Fibroblast of lung (primary cell): ENCODE measurements at regions not wholly inside any gene's neighbourhood (a gene's known extent, or its start where the extent isn't known, plus 50 kb on each side); places are given as distances from the start of the nearest gene placed in this dataset.

Experiments used
- DNase-seq, 2 donors: peaks; one replicate each; pipeline versions ENCODE4 v3.0.0 to v3.0.0-alpha.2; 2010; ENCODE audit warnings: low read depth in 2 of 2
- H2AFZ ChIP-seq: 2 replicates; pipeline ENCODE4 v1.5.1; 2012; ENCODE audit warnings: low read length, control low read depth, inconsistent platforms
- H3K27ac ChIP-seq: 2 replicates; pipeline ENCODE4 v1.5.1; 2011; ENCODE audit warnings: low read length, control low read depth; ENCODE audit not compliant: insufficient read depth
- H3K27me3 ChIP-seq: 2 replicates; pipeline ENCODE4 v1.5.1; 2011; ENCODE audit warnings: mild to moderate bottlenecking, low read length; ENCODE audit not compliant: control insufficient read depth, insufficient read depth
- H3K36me3 ChIP-seq: 2 replicates; pipeline ENCODE4 v1.5.1; 2011; ENCODE audit warnings: low read length; ENCODE audit not compliant: control insufficient read depth, insufficient read depth
- H3K4me1 ChIP-seq: 2 replicates; pipeline ENCODE4 v1.5.1; 2011; ENCODE audit warnings: low read length; ENCODE audit not compliant: control insufficient read depth, insufficient read depth; ENCODE audit errors: extremely low read depth
- H3K4me2 ChIP-seq: 2 replicates; pipeline ENCODE4 v1.5.1; 2011; ENCODE audit warnings: low read length, control low read depth; ENCODE audit not compliant: insufficient read depth; ENCODE audit errors: extremely low read depth
- H3K4me3 ChIP-seq, 4 experiments: fragments of 200-600 bp in 1 of 4; sonication (generic) in 1 of 4; replicated peaks in 1 of 4; 2 replicates each; pipeline ENCODE4 v1.5.1; 2011 to 2016; ENCODE audit warnings: low read length in 4 of 4, low read depth in 3 of 4, mild to moderate bottlenecking in 3 of 4, control low read depth in 2 of 4, inconsistent platforms in 1 of 4, mixed read lengths in 1 of 4; ENCODE audit not compliant: insufficient read depth in 1 of 4; ENCODE audit errors: control extremely low read depth in 1 of 4
- H3K79me2 ChIP-seq: 2 replicates; pipeline ENCODE4 v1.5.1; 2012; ENCODE audit warnings: mild to moderate bottlenecking, low read length, inconsistent platforms; ENCODE audit not compliant: control insufficient read depth, insufficient read depth
- H3K9ac ChIP-seq: 2 replicates; pipeline ENCODE4 v1.5.1; 2011; ENCODE audit warnings: mild to moderate bottlenecking, low read length, control low read depth; ENCODE audit not compliant: insufficient read depth
- H3K9me3 ChIP-seq: 2 replicates; pipeline ENCODE4 v1.5.1; 2012; ENCODE audit warnings: low read depth, low read length; ENCODE audit not compliant: control insufficient read depth, insufficient read depth
- H4K20me1 ChIP-seq: 2 replicates; pipeline ENCODE4 v1.5.1; 2011; ENCODE audit warnings: low read length; ENCODE audit not compliant: control insufficient read depth, insufficient read depth; ENCODE audit errors: extremely low read depth
- EZH2 ChIP-seq: IDR thresholded peaks from 2 replicates; pipeline ENCODE4 v1.5.1; 2012; ENCODE audit warnings: low read length, control low read depth, mild to moderate bottlenecking; ENCODE audit errors: missing control alignments
- TF ChIP-seq, protein P1 (sequence below), 2 donors: IDR thresholded peaks in 1 of 2; conservative IDR thresholded peaks in 1 of 2; 1 replicate in 1 of 2; 2 replicates in 1 of 2; pipeline ENCODE4 v1.5.1; 2011 to 2012; ENCODE audit warnings: low read length in 2 of 2, control low read depth in 1 of 2, inconsistent platforms in 1 of 2, low read depth in 1 of 2, mild to moderate bottlenecking in 1 of 2

DNA sequence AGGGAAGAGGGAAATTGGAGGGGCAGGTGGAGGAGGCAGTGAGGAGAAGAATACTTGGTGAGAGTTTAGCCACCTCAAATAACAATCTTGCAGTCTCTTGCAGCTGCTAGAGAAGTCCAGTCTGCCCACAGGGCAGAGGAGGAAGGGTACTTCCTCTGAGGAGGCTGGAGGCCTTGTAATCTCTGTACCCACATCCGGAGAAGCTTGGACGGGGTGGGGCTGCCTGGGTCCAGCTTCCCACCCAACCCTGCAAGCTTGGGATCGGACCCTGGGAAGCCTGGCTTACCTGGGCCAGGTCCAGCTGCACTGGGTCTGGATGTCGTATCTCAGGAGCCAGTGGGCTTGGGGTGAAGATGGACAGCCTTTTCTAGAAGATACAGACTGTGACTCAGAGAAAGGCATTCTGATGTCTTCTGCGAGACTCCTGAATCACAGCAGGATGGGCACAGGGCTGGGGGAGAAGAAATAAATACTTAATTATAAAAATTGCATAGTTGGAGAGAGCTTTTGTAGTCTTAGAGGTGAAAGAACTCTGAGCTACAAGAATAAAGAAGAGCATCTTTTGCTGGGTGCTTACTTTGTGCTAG lies 111.8 kb upstream of the JUN start:
- Histone ChIP-seq H4K20me1 (no peaks in the 10 kb centered on the region), H2AFZ (no peak overlapping the region), H3K4me2 (no peak overlapping the region), H3K27me3 (no peaks in the 10 kb centered on the region), H3K36me3 (no peaks in the 10 kb centered on the region), H3K27ac (no peak overlapping the region), H3K4me3 (no peak overlapping the region), H3K4me1 (peaks cover 2% of the 10 kb centered on the region), H3K79me2 (no peaks in the 10 kb centered on the region), H3K9ac (no peak overlapping the region), H3K9me3 (no peaks in the 10 kb centered on the region)
- DNase-seq = no peak
- no peak for TF ChIP-seq EZH2
- TF ChIP-seq, protein P1, sequence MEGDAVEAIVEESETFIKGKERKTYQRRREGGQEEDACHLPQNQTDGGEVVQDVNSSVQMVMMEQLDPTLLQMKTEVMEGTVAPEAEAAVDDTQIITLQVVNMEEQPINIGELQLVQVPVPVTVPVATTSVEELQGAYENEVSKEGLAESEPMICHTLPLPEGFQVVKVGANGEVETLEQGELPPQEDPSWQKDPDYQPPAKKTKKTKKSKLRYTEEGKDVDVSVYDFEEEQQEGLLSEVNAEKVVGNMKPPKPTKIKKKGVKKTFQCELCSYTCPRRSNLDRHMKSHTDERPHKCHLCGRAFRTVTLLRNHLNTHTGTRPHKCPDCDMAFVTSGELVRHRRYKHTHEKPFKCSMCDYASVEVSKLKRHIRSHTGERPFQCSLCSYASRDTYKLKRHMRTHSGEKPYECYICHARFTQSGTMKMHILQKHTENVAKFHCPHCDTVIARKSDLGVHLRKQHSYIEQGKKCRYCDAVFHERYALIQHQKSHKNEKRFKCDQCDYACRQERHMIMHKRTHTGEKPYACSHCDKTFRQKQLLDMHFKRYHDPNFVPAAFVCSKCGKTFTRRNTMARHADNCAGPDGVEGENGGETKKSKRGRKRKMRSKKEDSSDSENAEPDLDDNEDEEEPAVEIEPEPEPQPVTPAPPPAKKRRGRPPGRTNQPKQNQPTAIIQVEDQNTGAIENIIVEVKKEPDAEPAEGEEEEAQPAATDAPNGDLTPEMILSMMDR (conservative IDR thresholded peaks at IDR 0.05 in 1 of 2, IDR thresholded peaks at IDR 0.05 in 1 of 2; ENCODE audit: low read depth in 1 of 2, low read length in 2 of 2) = no peak

DNA sequence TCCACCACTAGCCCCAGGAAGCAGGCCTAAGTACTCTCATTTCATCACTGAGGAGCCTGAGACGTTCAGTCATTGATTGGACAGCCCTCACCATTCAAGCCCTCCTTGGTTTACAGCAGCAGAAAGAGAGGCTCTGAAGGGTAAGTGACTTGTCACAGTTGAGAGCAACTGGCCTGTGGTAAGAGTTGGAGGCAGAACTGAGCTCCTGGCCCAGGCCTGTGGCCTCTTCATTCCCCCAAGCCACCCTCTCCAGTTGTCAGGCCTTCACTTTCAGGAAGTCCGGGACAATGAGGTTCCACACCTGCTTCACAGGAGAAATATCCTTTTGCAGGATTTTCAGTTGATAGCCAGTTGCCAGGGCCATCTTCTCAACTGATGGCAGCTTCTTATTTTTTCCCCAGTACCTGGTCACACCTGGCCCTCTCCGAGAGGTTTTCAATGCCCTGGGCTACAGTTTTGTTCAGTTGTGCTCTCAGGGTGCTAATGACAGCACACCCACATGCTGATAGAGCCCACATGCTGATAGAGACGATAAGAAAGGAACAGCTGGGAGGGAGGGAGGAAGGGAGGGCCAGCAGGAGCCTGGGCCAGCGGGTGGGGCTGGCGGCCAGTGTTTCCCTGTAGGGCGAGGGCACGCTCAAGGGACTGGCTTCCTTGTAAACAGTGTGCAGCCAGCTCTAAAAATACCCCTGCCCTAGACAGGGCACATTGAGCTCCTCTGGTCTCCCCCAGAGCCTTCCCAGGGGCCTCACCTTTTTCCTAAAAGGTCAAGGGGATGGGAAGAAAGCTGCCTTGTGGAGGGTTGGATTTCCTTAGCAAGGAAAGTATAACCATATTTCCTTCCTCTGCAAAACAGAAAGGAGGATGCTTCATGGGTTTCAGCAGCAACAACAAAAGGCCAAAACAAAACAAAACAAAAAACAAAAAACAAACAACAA lies 112.7 kb upstream of the JUN start:
- no peak for TF ChIP-seq EZH2
- Histone ChIP-seq H3K27ac (no peak overlapping the region), H3K4me2 (no peak overlapping the region), H4K20me1 (no peaks in the 10 kb centered on the region), H3K4me3 (no peak overlapping the region), H3K9me3 (no peaks in the 10 kb centered on the region), H3K4me1 (peaks cover 2% of the 10 kb centered on the region), H3K9ac (no peak overlapping the region), H3K27me3 (no peaks in the 10 kb centered on the region), H2AFZ (peak overlapping the region; percentile 4), H3K79me2 (no peaks in the 10 kb centered on the region), H3K36me3 (no peaks in the 10 kb centered on the region)
- no peak for DNase-seq

DNA sequence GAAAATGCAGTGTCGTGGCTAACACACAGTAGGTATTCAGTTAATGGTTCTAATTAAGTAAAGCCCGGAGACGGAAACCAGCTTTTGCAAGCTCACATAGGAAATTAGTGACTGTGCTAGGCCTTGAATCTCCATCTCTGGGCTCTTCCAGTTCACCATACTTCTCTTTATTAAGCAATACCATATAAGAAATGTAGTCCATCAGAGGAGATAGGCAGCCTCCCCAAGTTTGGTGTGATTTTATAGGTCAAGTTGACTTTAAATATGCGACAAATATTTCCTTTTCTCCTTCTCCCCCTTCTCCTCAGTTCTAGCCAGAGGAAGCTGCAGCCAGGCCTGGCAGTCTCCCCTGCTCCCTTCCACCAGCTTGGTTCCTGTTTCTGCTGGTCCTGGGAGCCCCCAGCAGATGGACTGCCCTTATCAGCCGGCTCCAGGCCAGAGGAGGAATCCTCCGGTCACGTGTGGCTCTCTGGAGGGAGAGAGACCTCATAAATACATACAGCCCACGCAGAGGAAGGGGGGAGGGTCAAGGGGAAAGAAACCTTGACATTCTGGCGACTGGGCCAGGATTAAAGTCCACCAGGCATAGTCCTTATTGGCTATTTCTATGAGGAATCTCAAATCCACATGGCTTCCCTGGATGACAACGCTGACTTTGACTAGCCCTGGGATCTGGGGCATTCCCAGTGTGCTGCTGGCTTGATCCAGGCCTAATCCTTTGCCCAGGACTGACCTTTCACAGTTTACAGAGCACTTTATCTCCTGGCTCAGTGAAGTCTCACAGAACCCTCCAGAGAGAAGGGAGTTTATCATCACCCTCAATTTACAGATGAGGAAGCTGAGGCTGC lies 115.1 kb upstream of the JUN start:
- H3K4me1 ChIP-seq = peaks cover 2% of the 10 kb centered on the region
- H3K27ac ChIP-seq = no peak overlapping the region
- no peak for TF ChIP-seq EZH2
- TF ChIP-seq, protein P1 (conservative IDR thresholded peaks at IDR 0.05 in 1 of 2, IDR thresholded peaks at IDR 0.05 in 1 of 2; ENCODE audit: low read depth in 1 of 2, low read length in 2 of 2) = no peak
- H3K4me3 ChIP-seq = no peak overlapping the region
- H3K79me2 ChIP-seq = no peaks in the 10 kb centered on the region
- no peaks in the 10 kb centered on the region for H3K27me3 ChIP-seq
- no peaks in the 10 kb centered on the region for H3K36me3 ChIP-seq
- H3K9ac ChIP-seq = no peak overlapping the region
- no peak overlapping the region for H2AFZ ChIP-seq
- no peaks in the 10 kb centered on the region for H4K20me1 ChIP-seq
- no peak overlapping the region for H3K4me2 ChIP-seq
- DNase-seq = no peak
- H3K9me3 ChIP-seq = no peaks in the 10 kb centered on the region
